SK-N-SH treated with all-trans-retinoic acid at 6 μM for 48 hours (cell line): ENCODE measurements at regions not wholly inside any gene's neighbourhood (a gene's known extent, or its start where the extent isn't known, plus 50 kb on each side); places are given as distances from the start of the nearest gene placed in this dataset.

Experiments used
- BACH2 ChIP-seq: fragments of 250-450 bp; sonication (Bioruptor Pico); IDR thresholded peaks from 2 replicates; pipeline ENCODE4 v1.9.0; 2021; ENCODE audit warnings: mild to moderate bottlenecking, borderline replicate concordance
- CSDC2 ChIP-seq: fragments of 250-450 bp; sonication (Bioruptor Pico); IDR thresholded peaks from 2 replicates; pipeline ENCODE4 v1.5.0; 2020; ENCODE audit warnings: mild to moderate bottlenecking, moderate library complexity
- PATZ1 ChIP-seq: fragments of 250-450 bp; sonication (Bioruptor Pico); IDR thresholded peaks from 2 replicates; pipeline ENCODE4 v1.8.0; 2020; ENCODE audit warnings: mild to moderate bottlenecking, moderate library complexity, borderline replicate concordance
- RARB ChIP-seq: fragments of 250-450 bp; sonication (Bioruptor Pico); IDR thresholded peaks from 2 replicates; pipeline ENCODE4 v1.8.0; 2021; ENCODE audit warnings: mild to moderate bottlenecking, moderate library complexity
- ZC3H10 ChIP-seq: fragments of 250-450 bp; sonication (Bioruptor Pico); IDR thresholded peaks from 2 replicates; pipeline ENCODE4 v1.5.1; 2021; ENCODE audit warnings: mild to moderate bottlenecking, moderate library complexity

GRCh38 chr9:80692751-80693150 lies 996.6 kb downstream of the TLE1 start:
- TF ChIP-seq PATZ1 (CRISPR knock-in tag) = no peak
- TF ChIP-seq RARB (CRISPR knock-in tag) = no peak
- TF ChIP-seq CSDC2 (CRISPR knock-in tag) = no peak
- no peak for TF ChIP-seq ZC3H10 (CRISPR knock-in tag)
- TF ChIP-seq BACH2 (CRISPR knock-in tag) = no peak
